Endothelial cell of umbilical vein (primary cell): ENCODE measurements at regions not wholly inside any gene's neighbourhood (a gene's known extent, or its start where the extent isn't known, plus 50 kb on each side); places are given as distances from the start of the nearest gene placed in this dataset.

Experiments
- BruUV-seq: library from RNA; stranded (reverse); fragments of 400-500 nt; replicated peaks from 2 replicates; lab custom pipeline; 2021; lab: Mats Ljungman, UMichigan
- CTCF ChIA-PET: fragments of 300-600, 350-600 bp; sonication (Branson Sonifier 250); formaldehyde crosslinking; loops from one replicate; lab custom pipeline; 2021; ENCODE audit warnings: antibody characterized with exemption, inconsistent platforms; lab: Charles Lee
- POLR2A ChIA-PET: fragments of 300-600, 350-600 bp; sonication (Branson Sonifier 250); formaldehyde crosslinking; loops from one replicate; lab custom pipeline; 2021; ENCODE audit warnings: antibody characterized with exemption, inconsistent platforms; lab: Charles Lee
- DNase-seq: peaks from one replicate; pipeline ENCODE4 v3.0.0-alpha.2; 2011; ENCODE audit warnings: low read depth, low spot score
- FAIRE-seq: peaks from 2 replicates; lab custom pipeline; 2011; peaks lifted over from hg19 to GRCh38; lab: Jason Lieb, UNC
- H2AFZ ChIP-seq: 2 replicates; pipeline ENCODE4 v1.6.0; 2012; ENCODE audit warnings: low read depth, low read length, control low read depth, inconsistent platforms
- H3K27ac ChIP-seq: 2 replicates; pipeline ENCODE4 v1.5.1; 2011; ENCODE audit warnings: low read depth, mild to moderate bottlenecking, control low read depth, low read length, moderate library complexity; ENCODE audit not compliant: insufficient read depth
- H3K27me3 ChIP-seq, 2 experiments: 2 replicates each; pipeline versions ENCODE4 v1.6.0 to v1.6.1; 2011; ENCODE audit warnings: low read length in 2 of 2, mixed read lengths in 1 of 2; ENCODE audit not compliant: control insufficient read depth in 2 of 2, insufficient read depth in 2 of 2
- H3K36me3 ChIP-seq, 2 experiments: 2 replicates in 1 of 2; 3 replicates in 1 of 2; pipeline ENCODE4 v1.5.1; 2011; ENCODE audit warnings: low read length in 2 of 2, mild to moderate bottlenecking in 1 of 2, moderate library complexity in 1 of 2; ENCODE audit not compliant: control insufficient read depth in 2 of 2, insufficient read depth in 2 of 2; ENCODE audit errors: extremely low read depth in 1 of 2
- H3K4me1 ChIP-seq: 3 replicates; pipeline ENCODE4 v1.5.1; 2011; ENCODE audit warnings: mild to moderate bottlenecking, low read length; ENCODE audit not compliant: control insufficient read depth, insufficient read depth; ENCODE audit errors: extremely low read depth
- H3K4me2 ChIP-seq: 2 replicates; pipeline ENCODE4 v1.6.1; 2011; ENCODE audit warnings: low read length, control low read depth, mixed read lengths; ENCODE audit not compliant: insufficient read depth
- H3K4me3 ChIP-seq, 3 experiments: fragments of 200-600 bp in 1 of 3; sonication (generic), shearing (Covaris generic) in 1 of 3; replicated peaks in 1 of 3; 2 replicates each; pipeline ENCODE4 v1.5.1; 2011 to 2016; ENCODE audit warnings: control low read depth in 3 of 3, low read length in 3 of 3, mild to moderate bottlenecking in 2 of 3, inconsistent platforms in 1 of 3, low read depth in 1 of 3, moderate library complexity in 1 of 3; ENCODE audit not compliant: insufficient read depth in 1 of 3
- H3K79me2 ChIP-seq: 2 replicates; pipeline ENCODE4 v1.6.0; 2012; ENCODE audit warnings: low read length, inconsistent platforms; ENCODE audit not compliant: control insufficient read depth, insufficient read depth
- H3K9ac ChIP-seq: replicated peaks from 2 replicates; pipeline ENCODE3; 2011; ENCODE audit warnings: low read length, control low read depth; ENCODE audit not compliant: insufficient read depth; ENCODE audit errors: extremely low read depth
- H3K9me1 ChIP-seq: replicated peaks from 3 replicates; pipeline ENCODE4 v1.6.0; 2011; ENCODE audit warnings: mild to moderate bottlenecking, low read length; ENCODE audit not compliant: control insufficient read depth, insufficient read depth; ENCODE audit errors: extremely low read depth
- H3K9me3 ChIP-seq: replicated peaks from 2 replicates; pipeline ENCODE4 v1.5.1; 2012; ENCODE audit warnings: low read length, inconsistent platforms; ENCODE audit not compliant: control insufficient read depth, insufficient read depth
- H4K20me1 ChIP-seq: replicated peaks from 2 replicates; pipeline ENCODE3; 2011; ENCODE audit warnings: mild to moderate bottlenecking, low read length; ENCODE audit not compliant: control insufficient read depth, insufficient read depth; ENCODE audit errors: extremely low read depth
- EZH2 ChIP-seq: IDR thresholded peaks from 2 replicates; pipeline ENCODE4 v1.6.1; 2012; ENCODE audit warnings: borderline replicate concordance, low read depth, mild to moderate bottlenecking, moderate library complexity, low read length, inconsistent platforms; ENCODE audit not compliant: severe bottlenecking
- FOS ChIP-seq: IDR thresholded peaks from 2 replicates; pipeline ENCODE4 v1.6.1; 2011; ENCODE audit warnings: mild to moderate bottlenecking, low read length, moderate library complexity, borderline replicate concordance; ENCODE audit not compliant: insufficient read depth
- GATA2 ChIP-seq: IDR thresholded peaks from 2 replicates; pipeline ENCODE4 v1.7.0; 2011; ENCODE audit warnings: low read depth, mild to moderate bottlenecking, moderate library complexity, mixed read lengths, low read length; ENCODE audit not compliant: insufficient read length, insufficient read depth
- JUN ChIP-seq: IDR thresholded peaks from 2 replicates; pipeline ENCODE4 v1.6.1; 2011; ENCODE audit warnings: borderline replicate concordance, low read depth; ENCODE audit not compliant: insufficient read length, insufficient read depth
- MYC ChIP-seq: IDR thresholded peaks from one replicate; pipeline ENCODE4 v1.6.1; 2011; ENCODE audit warnings: mild to moderate bottlenecking, low read depth, low read length
- POLR2A ChIP-seq: IDR thresholded peaks from 2 replicates; pipeline ENCODE4 v1.6.1; 2012; ENCODE audit warnings: low read depth, mild to moderate bottlenecking, control low read depth, low read length
- POLR2AphosphoS5 ChIP-seq: IDR thresholded peaks from 2 replicates; pipeline ENCODE4 v1.6.1; 2012; ENCODE audit warnings: low read depth, mild to moderate bottlenecking, control low read depth, low read length, moderate library complexity; ENCODE audit not compliant: insufficient read depth
- dilution Hi-C: fragments of 300-500 bp; cut with MboI; formaldehyde crosslinking; loops from one replicate; pipeline ENCODE4 v1.15.0; 2019; ENCODE audit warnings: low sequenced_read_pairs; ENCODE audit not compliant: extremely low pct_ligation_motif_present
- intact Hi-C: fragments of 100-400 bp; cut with micrococcal nuclease; formaldehyde crosslinking; loops from one replicate; pipeline ENCODE4 v1.10.0; 2022
- TF ChIP-seq, protein P1 (sequence below), 2 donors: IDR thresholded peaks; 1 replicate in 1 of 2; 2 replicates in 1 of 2; pipeline ENCODE4 v1.5.1; 2011; ENCODE audit warnings: low read length in 2 of 2, mild to moderate bottlenecking in 2 of 2, moderate library complexity in 2 of 2, control low read depth in 1 of 2, inconsistent platforms in 1 of 2, low read depth in 1 of 2; ENCODE audit not compliant: insufficient read depth in 1 of 2; ENCODE audit errors: extremely low read depth in 1 of 2
- TF ChIP-seq, protein P2 (sequence below): IDR thresholded peaks from 2 replicates; pipeline ENCODE4 v1.6.1; 2011; ENCODE audit not compliant: insufficient read depth, insufficient read length

DNA sequence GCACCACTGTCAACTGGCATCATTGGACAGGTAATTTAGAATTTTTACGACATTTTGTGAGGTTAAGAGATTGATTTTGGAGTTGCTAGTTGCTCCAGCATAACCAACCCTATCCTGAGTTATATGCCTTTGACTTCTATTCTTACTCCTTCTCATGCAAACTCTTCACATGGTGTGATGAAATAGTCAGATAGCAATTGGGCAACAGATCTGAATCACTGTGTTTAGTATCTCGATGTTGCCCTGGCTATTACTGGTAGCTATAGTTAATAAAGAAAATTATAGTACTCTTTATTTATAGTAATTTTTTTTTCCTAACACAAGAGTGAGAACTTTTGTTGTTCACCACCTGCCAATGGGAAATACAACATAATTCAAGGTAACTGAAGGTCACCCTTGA lies 494.8 kb upstream of the TOM1L1 start:
- H3K79me2 ChIP-seq, result no peaks in the 10 kb centered on the region
- H3K9me3 ChIP-seq, result peaks cover 4% of the 10 kb centered on the region
- no peak overlapping the region for H2AFZ ChIP-seq
- no peaks in the 10 kb centered on the region for H3K4me1 ChIP-seq
- no peaks in the 10 kb centered on the region for H3K9me1 ChIP-seq
- FAIRE-seq (no peak), DNase-seq (no peak)
- H3K9ac ChIP-seq, result no peak overlapping the region
- H3K36me3 ChIP-seq, result no peaks in the 10 kb centered on the region
- ChIA-PET CTCF (no interaction called here), POLR2A (no interaction called here)
- H3K27me3 ChIP-seq, result no peaks in the 10 kb centered on the region
- BruUV-seq, result no TSS peak
- intact Hi-C loops (no loop called here), dilution Hi-C loops (no loop called here)
- no peak overlapping the region for H3K4me3 ChIP-seq
- H4K20me1 ChIP-seq, result no peaks in the 10 kb centered on the region
- H3K4me2 ChIP-seq, result no peak overlapping the region
- H3K27ac ChIP-seq, result no peak overlapping the region
- TF ChIP-seq GATA2 (no peak), JUN (no peak), EZH2 (no peak), FOS (no peak), POLR2A (no peak), POLR2AphosphoS5 (no peak), MYC (no peak)
- TF ChIP-seq, protein P1, sequence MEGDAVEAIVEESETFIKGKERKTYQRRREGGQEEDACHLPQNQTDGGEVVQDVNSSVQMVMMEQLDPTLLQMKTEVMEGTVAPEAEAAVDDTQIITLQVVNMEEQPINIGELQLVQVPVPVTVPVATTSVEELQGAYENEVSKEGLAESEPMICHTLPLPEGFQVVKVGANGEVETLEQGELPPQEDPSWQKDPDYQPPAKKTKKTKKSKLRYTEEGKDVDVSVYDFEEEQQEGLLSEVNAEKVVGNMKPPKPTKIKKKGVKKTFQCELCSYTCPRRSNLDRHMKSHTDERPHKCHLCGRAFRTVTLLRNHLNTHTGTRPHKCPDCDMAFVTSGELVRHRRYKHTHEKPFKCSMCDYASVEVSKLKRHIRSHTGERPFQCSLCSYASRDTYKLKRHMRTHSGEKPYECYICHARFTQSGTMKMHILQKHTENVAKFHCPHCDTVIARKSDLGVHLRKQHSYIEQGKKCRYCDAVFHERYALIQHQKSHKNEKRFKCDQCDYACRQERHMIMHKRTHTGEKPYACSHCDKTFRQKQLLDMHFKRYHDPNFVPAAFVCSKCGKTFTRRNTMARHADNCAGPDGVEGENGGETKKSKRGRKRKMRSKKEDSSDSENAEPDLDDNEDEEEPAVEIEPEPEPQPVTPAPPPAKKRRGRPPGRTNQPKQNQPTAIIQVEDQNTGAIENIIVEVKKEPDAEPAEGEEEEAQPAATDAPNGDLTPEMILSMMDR (IDR thresholded peaks at IDR 0.05; ENCODE audit: extremely low read depth in 1 of 2, insufficient read depth in 1 of 2, low read depth in 1 of 2, low read length in 2 of 2), result no peak
- TF ChIP-seq, protein P2, sequence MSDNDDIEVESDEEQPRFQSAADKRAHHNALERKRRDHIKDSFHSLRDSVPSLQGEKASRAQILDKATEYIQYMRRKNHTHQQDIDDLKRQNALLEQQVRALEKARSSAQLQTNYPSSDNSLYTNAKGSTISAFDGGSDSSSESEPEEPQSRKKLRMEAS, result no peak
